ENCODE measurements at regions not wholly inside any gene's neighbourhood (a gene's known extent, or its start where the extent isn't known, plus 50 kb on each side); places are given as distances from the start of the nearest gene placed in this dataset.

- DNase-seq (ENCODE audit: low read depth): no peak
Observed at GRCh38 chr2:64939332-64939917, 49.8 kb upstream of the SLC1A4 start.
